ENCODE measurements at regions not wholly inside any gene's neighbourhood (a gene's known extent, or its start where the extent isn't known, plus 50 kb on each side); places are given as distances from the start of the nearest gene placed in this dataset.
"Not testable (repeated sequence)": the region's sequence is repeated elsewhere in the genome, so short reads cannot be mapped to it uniquely, and the experiment has no call there.

GRCh38 chr6:145274083-145274482 is 461.2 kb downstream of the EPM2A start:
- no peak overlapping the region for H3K27ac ChIP-seq (ENCODE audit: low read length)
- H3K9me3 ChIP-seq (ENCODE audit: control insufficient read depth in 1 of 2, low read length in 2 of 2), result no peaks in the 10 kb centered on the region
- H3K27me3 ChIP-seq (ENCODE audit: low read depth, low read length), result no peaks in the 10 kb centered on the region
- no peaks in the 10 kb centered on the region for H3K4me1 ChIP-seq (ENCODE audit: control insufficient read depth in 1 of 2, insufficient read depth in 2 of 2, low read length in 2 of 2)
- H3K4me3 ChIP-seq (ENCODE audit: low read depth in 1 of 2, low read length in 2 of 2), result no peak overlapping the region
- H3K36me3 ChIP-seq (ENCODE audit: control insufficient read depth in 1 of 2, insufficient read depth in 2 of 2, low read length in 2 of 2), result no peaks in the 10 kb centered on the region

DNA sequence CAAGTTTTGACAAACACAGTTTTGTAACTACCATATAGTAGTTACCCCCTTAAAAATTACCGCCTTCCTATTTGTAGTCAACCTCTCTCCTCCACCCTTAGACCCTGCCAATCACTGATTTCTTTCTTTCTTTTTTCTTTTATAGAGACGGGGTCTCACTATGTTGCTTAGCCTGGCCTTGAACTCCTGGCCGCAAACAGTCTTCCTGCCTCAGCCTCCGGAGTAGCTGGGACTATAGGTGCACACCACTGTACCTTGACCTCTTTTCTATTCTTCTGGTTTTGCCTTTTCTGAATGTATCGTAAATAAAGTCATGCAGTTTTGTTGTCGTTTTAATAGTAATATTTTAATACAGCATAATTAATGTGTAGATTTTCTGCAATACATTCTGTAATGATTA is 460.3 kb downstream of the EPM2A start:
- Histone ChIP-seq H3K27me3 (ENCODE audit: low read depth, low read length) (no peaks in the 10 kb centered on the region), H3K4me1 (ENCODE audit: control insufficient read depth in 1 of 2, insufficient read depth in 2 of 2, low read length in 2 of 2) (no peaks in the 10 kb centered on the region), H3K36me3 (ENCODE audit: control insufficient read depth in 1 of 2, insufficient read depth in 2 of 2, low read length in 2 of 2) (no peaks in the 10 kb centered on the region), H3K27ac (ENCODE audit: low read length) (no peak overlapping the region), H3K4me3 (ENCODE audit: low read depth in 1 of 2, low read length in 2 of 2) (no peak overlapping the region), H3K9me3 (ENCODE audit: control insufficient read depth in 1 of 2, low read length in 2 of 2) (no peaks in the 10 kb centered on the region)

DNA sequence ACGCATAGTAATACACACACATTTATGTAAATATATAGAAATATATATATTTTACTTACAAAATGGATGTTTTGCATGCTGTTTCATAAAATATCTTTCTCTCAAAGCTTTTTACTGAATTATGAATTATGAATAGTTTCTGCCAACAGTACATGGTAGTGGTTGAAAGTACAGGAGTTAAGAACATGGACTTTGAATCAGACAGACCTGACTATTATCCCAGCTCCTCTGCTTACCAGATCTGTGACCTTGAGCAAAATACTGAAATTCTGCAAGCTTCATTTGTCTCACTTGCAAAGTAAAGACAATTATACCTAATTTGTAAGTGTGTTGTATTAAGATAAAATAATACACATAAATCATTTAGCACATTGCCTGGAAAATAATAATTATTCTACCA is 459.5 kb downstream of the EPM2A start:
- Histone ChIP-seq H3K27ac (ENCODE audit: low read length) (no peak overlapping the region), H3K36me3 (ENCODE audit: control insufficient read depth in 1 of 2, insufficient read depth in 2 of 2, low read length in 2 of 2) (no peaks in the 10 kb centered on the region), H3K4me1 (ENCODE audit: control insufficient read depth in 1 of 2, insufficient read depth in 2 of 2, low read length in 2 of 2) (no peaks in the 10 kb centered on the region), H3K9me3 (ENCODE audit: control insufficient read depth in 1 of 2, low read length in 2 of 2) (no peaks in the 10 kb centered on the region), H3K27me3 (ENCODE audit: low read depth, low read length) (no peaks in the 10 kb centered on the region), H3K4me3 (ENCODE audit: low read depth in 1 of 2, low read length in 2 of 2) (no peak overlapping the region)

GRCh38 chr6:145276756-145277155 is 458.6 kb downstream of the EPM2A start:
- no peak overlapping the region for H3K27ac ChIP-seq (ENCODE audit: low read length)
- no peaks in the 10 kb centered on the region for H3K4me1 ChIP-seq (ENCODE audit: control insufficient read depth in 1 of 2, insufficient read depth in 2 of 2, low read length in 2 of 2)
- H3K9me3 ChIP-seq (ENCODE audit: control insufficient read depth in 1 of 2, low read length in 2 of 2), result no peaks in the 10 kb centered on the region
- no peak overlapping the region for H3K4me3 ChIP-seq (ENCODE audit: low read depth in 1 of 2, low read length in 2 of 2)
- H3K27me3 ChIP-seq (ENCODE audit: low read depth, low read length), result no peaks in the 10 kb centered on the region
- H3K36me3 ChIP-seq (ENCODE audit: control insufficient read depth in 1 of 2, insufficient read depth in 2 of 2, low read length in 2 of 2), result no peaks in the 10 kb centered on the region

- H3K4me1 ChIP-seq (ENCODE audit: control insufficient read depth in 1 of 2, insufficient read depth in 2 of 2, low read length in 2 of 2), result no peaks in the 10 kb centered on the region
- H3K36me3 ChIP-seq (ENCODE audit: control insufficient read depth in 1 of 2, insufficient read depth in 2 of 2, low read length in 2 of 2), result no peaks in the 10 kb centered on the region
- H3K27me3 ChIP-seq (ENCODE audit: low read depth, low read length), result no peaks in the 10 kb centered on the region
- H3K27ac ChIP-seq (ENCODE audit: low read length), result no peak overlapping the region
- no peak overlapping the region for H3K4me3 ChIP-seq (ENCODE audit: low read depth in 1 of 2, low read length in 2 of 2)
- no peaks in the 10 kb centered on the region for H3K9me3 ChIP-seq (ENCODE audit: control insufficient read depth in 1 of 2, low read length in 2 of 2)
Observed at GRCh38 chr6:145277358-145278086, 457.8 kb downstream of the EPM2A start.

- Histone ChIP-seq H3K4me1 (ENCODE audit: control insufficient read depth in 1 of 2, insufficient read depth in 2 of 2, low read length in 2 of 2) (no peaks in the 10 kb centered on the region), H3K27me3 (ENCODE audit: low read depth, low read length) (no peaks in the 10 kb centered on the region), H3K36me3 (ENCODE audit: control insufficient read depth in 1 of 2, insufficient read depth in 2 of 2, low read length in 2 of 2) (no peaks in the 10 kb centered on the region), H3K9me3 (ENCODE audit: control insufficient read depth in 1 of 2, low read length in 2 of 2) (no peaks in the 10 kb centered on the region), H3K27ac (ENCODE audit: low read length) (no peak overlapping the region), H3K4me3 (ENCODE audit: low read depth in 1 of 2, low read length in 2 of 2) (no peak overlapping the region)
Observed at GRCh38 chr6:145278163-145278807, 457.0 kb downstream of the EPM2A start.

DNA sequence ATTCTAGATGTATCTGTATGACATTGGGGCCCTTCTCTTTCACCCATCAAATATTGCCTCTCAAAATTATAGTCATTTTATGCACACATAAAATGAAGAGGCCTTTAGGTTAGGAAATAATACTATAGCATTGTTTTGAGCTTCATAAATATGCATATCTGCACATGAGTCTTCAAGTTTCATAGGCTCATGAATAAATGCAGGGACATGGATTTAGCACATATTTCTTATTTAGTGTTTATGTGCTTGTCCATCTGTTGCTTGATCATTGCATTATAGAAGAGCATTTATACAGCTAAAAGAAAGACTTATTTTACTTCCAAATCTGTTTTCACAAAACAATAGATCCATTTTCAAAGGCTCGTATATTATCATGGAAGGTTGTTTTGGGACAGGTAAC is 455.8 kb downstream of the EPM2A start:
- Histone ChIP-seq H3K4me1 (ENCODE audit: control insufficient read depth in 1 of 2, insufficient read depth in 2 of 2, low read length in 2 of 2) (no peaks in the 10 kb centered on the region), H3K27ac (ENCODE audit: low read length) (no peak overlapping the region), H3K36me3 (ENCODE audit: control insufficient read depth in 1 of 2, insufficient read depth in 2 of 2, low read length in 2 of 2) (no peaks in the 10 kb centered on the region), H3K4me3 (ENCODE audit: low read depth in 1 of 2, low read length in 2 of 2) (no peak overlapping the region), H3K27me3 (ENCODE audit: low read depth, low read length) (no peaks in the 10 kb centered on the region), H3K9me3 (ENCODE audit: control insufficient read depth in 1 of 2, low read length in 2 of 2) (no peaks in the 10 kb centered on the region)

GRCh38 chr6:145279993-145280392 is 455.3 kb downstream of the EPM2A start:
- no peaks in the 10 kb centered on the region for H3K36me3 ChIP-seq (ENCODE audit: control insufficient read depth in 1 of 2, insufficient read depth in 2 of 2, low read length in 2 of 2)
- H3K27me3 ChIP-seq (ENCODE audit: low read depth, low read length), result no peaks in the 10 kb centered on the region
- H3K4me1 ChIP-seq (ENCODE audit: control insufficient read depth in 1 of 2, insufficient read depth in 2 of 2, low read length in 2 of 2), result no peaks in the 10 kb centered on the region
- no peak overlapping the region for H3K27ac ChIP-seq (ENCODE audit: low read length)
- H3K4me3 ChIP-seq (ENCODE audit: low read depth in 1 of 2, low read length in 2 of 2), result no peak overlapping the region
- no peaks in the 10 kb centered on the region for H3K9me3 ChIP-seq (ENCODE audit: control insufficient read depth in 1 of 2, low read length in 2 of 2)

- not testable (repeated sequence) for H3K4me3 ChIP-seq (ENCODE audit: low read depth in 1 of 2, low read length in 2 of 2); H3K27ac ChIP-seq (ENCODE audit: low read length); H3K27me3 ChIP-seq (ENCODE audit: low read depth, low read length); H3K4me1 ChIP-seq (ENCODE audit: control insufficient read depth in 1 of 2, insufficient read depth in 2 of 2, low read length in 2 of 2); H3K36me3 ChIP-seq (ENCODE audit: control insufficient read depth in 1 of 2, insufficient read depth in 2 of 2, low read length in 2 of 2); H3K9me3 ChIP-seq (ENCODE audit: control insufficient read depth in 1 of 2, low read length in 2 of 2)
Observed at GRCh38 chr6:145283209-145283608, 452.1 kb downstream of the EPM2A start.

- Histone ChIP-seq H3K27ac (ENCODE audit: low read length) (no peak overlapping the region), H3K4me3 (ENCODE audit: low read depth in 1 of 2, low read length in 2 of 2) (no peak overlapping the region), H3K9me3 (ENCODE audit: control insufficient read depth in 1 of 2, low read length in 2 of 2) (no peaks in the 10 kb centered on the region), H3K27me3 (ENCODE audit: low read depth, low read length) (no peaks in the 10 kb centered on the region), H3K4me1 (ENCODE audit: control insufficient read depth in 1 of 2, insufficient read depth in 2 of 2, low read length in 2 of 2) (no peaks in the 10 kb centered on the region), H3K36me3 (ENCODE audit: control insufficient read depth in 1 of 2, insufficient read depth in 2 of 2, low read length in 2 of 2) (no peaks in the 10 kb centered on the region)
Observed at GRCh38 chr6:145283856-145284255, 451.5 kb downstream of the EPM2A start.

- H3K4me1 ChIP-seq (ENCODE audit: control insufficient read depth in 1 of 2, insufficient read depth in 2 of 2, low read length in 2 of 2), result no peaks in the 10 kb centered on the region
- H3K36me3 ChIP-seq (ENCODE audit: control insufficient read depth in 1 of 2, insufficient read depth in 2 of 2, low read length in 2 of 2), result no peaks in the 10 kb centered on the region
- no peak overlapping the region for H3K4me3 ChIP-seq (ENCODE audit: low read depth in 1 of 2, low read length in 2 of 2)
- no peaks in the 10 kb centered on the region for H3K27me3 ChIP-seq (ENCODE audit: low read depth, low read length)
- H3K27ac ChIP-seq (ENCODE audit: low read length), result no peak overlapping the region
- H3K9me3 ChIP-seq (ENCODE audit: control insufficient read depth in 1 of 2, low read length in 2 of 2), result peaks cover 0 to 2% of the 10 kb centered on the region in 2 donors
Observed at GRCh38 chr6:145286916-145287315, 448.4 kb downstream of the EPM2A start.

DNA sequence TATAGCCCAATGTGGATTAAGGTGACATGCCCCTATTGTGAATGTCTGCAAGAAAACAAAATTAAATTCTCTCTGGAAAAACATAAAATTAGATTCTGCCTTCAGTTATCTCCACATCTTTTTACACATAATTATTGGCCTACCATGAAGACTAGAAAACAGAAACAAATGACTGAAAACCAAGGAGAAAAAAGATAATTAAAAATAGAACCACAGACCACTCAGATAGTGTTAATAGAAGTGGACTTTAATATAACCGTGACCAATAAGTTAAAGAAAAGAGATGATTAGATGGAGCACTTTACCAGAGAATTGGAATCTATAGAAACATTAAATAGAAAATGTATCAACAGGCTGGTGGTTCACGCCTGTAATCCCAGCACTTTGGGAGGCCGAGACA is 445.7 kb downstream of the EPM2A start:
- Histone ChIP-seq H3K4me3 (ENCODE audit: low read depth in 1 of 2, low read length in 2 of 2) (no peak overlapping the region), H3K4me1 (ENCODE audit: control insufficient read depth in 1 of 2, insufficient read depth in 2 of 2, low read length in 2 of 2) (no peaks in the 10 kb centered on the region), H3K36me3 (ENCODE audit: control insufficient read depth in 1 of 2, insufficient read depth in 2 of 2, low read length in 2 of 2) (no peaks in the 10 kb centered on the region), H3K27me3 (ENCODE audit: low read depth, low read length) (no peaks in the 10 kb centered on the region), H3K27ac (ENCODE audit: low read length) (no peak overlapping the region), H3K9me3 (ENCODE audit: control insufficient read depth in 1 of 2, low read length in 2 of 2) (peaks cover 0 to 2% of the 10 kb centered on the region in 2 donors)

Data from muscle layer of duodenum (tissue), 2 donors.